ENCODE measurements at regions not wholly inside any gene's neighbourhood (a gene's known extent, or its start where the extent isn't known, plus 50 kb on each side); places are given as distances from the start of the nearest gene placed in this dataset.
A peak's percentile ranks its signal among the peaks of the same experiment; 100 is the strongest.
"Not testable (repeated sequence)": the region's sequence is repeated elsewhere in the genome, so short reads cannot be mapped to it uniquely, and the experiment has no call there.

GRCh38 chrY:3060671-3061070, 125.5 kb downstream of the ZFY start:
- CTCF ChIA-PET; H3K9me2 ChIP-seq (ENCODE audit: insufficient read depth); ATAC-seq; H3K4me1 ChIP-seq (ENCODE audit: control insufficient read depth in 1 of 2, insufficient read depth in 2 of 2, low read length in 2 of 2); BruUV-seq (replicated peaks); H3K9me3 ChIP-seq (ENCODE audit: control insufficient read depth in 1 of 2, insufficient read depth in 1 of 2, low read depth in 1 of 2, low read length in 2 of 2); DNase-seq (ENCODE audit: low read depth, low spot score); H3K9ac ChIP-seq (ENCODE audit: low read length); H3K27me3 ChIP-seq (ENCODE audit: insufficient read depth, low read length); H3K79me2 ChIP-seq (ENCODE audit: insufficient read depth, low read length); POLR2A ChIA-PET; H3K4me2 ChIP-seq (ENCODE audit: low read length); H4K20me1 ChIP-seq (ENCODE audit: insufficient read depth); H2AFZ ChIP-seq (ENCODE audit: low read depth, low read length, poor library complexity, severe bottlenecking); H3K27ac ChIP-seq (ENCODE audit: low read depth, low read length); H3K36me3 ChIP-seq (ENCODE audit: control insufficient read depth in 1 of 2, insufficient read depth in 2 of 2, low read length in 2 of 2); H3K4me3 ChIP-seq (replicated peaks in 1 of 2; ENCODE audit: low read depth in 1 of 2, low read length in 2 of 2); intact Hi-C loops (cut with micrococcal nuclease); RAD21 ChIA-PET (ENCODE audit: low non-redundant PET in 1 of 2, low total read pairs in 2 of 2, uncharacterized antibody in 2 of 2, unreplicated experiment in 2 of 2): not testable (repeated sequence)
- 0 out of 6 replicates have a peak, but pooled peaks of 1 of the 3 experiments have one; percentile 11 for TF ChIP-seq CTCF (IDR thresholded peaks at IDR 0.05 in 2 of 3, conservative IDR thresholded peaks at IDR 0.05 in 1 of 3; ENCODE audit: borderline replicate concordance in 1 of 3, insufficient read depth in 1 of 3, low read depth in 2 of 3, low read length in 2 of 3)

DNA sequence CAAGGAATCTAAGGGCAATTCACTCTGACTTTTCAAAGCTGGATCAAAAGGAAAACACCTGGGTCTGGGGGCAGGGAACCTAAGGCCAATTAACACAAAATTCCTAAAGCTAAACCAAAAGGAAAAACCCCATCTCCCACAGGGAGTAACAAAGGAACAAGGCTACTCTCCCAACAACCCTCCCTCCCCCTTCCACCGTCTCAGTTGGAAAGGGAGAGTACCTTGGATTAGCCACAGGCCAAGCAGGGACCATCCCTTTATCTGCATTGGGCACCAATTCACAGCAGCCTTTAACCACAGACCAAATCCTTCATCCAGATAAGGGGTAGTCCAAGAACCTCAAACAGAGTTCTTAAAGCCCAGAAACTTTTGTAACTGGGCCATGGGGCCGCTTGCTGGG, 153.0 kb downstream of the ZFY start:
- DNase-seq (ENCODE audit: low read depth, low spot score); H3K36me3 ChIP-seq (ENCODE audit: control insufficient read depth in 1 of 2, insufficient read depth in 2 of 2, low read length in 2 of 2); H3K9ac ChIP-seq (ENCODE audit: low read length); H3K4me3 ChIP-seq (replicated peaks in 1 of 2; ENCODE audit: low read depth in 1 of 2, low read length in 2 of 2); H4K20me1 ChIP-seq (ENCODE audit: insufficient read depth); H3K27ac ChIP-seq (ENCODE audit: low read depth, low read length); intact Hi-C loops (cut with micrococcal nuclease); H2AFZ ChIP-seq (ENCODE audit: low read depth, low read length, poor library complexity, severe bottlenecking); BruUV-seq (replicated peaks); RAD21 ChIA-PET (ENCODE audit: low non-redundant PET in 1 of 2, low total read pairs in 2 of 2, uncharacterized antibody in 2 of 2, unreplicated experiment in 2 of 2); H3K79me2 ChIP-seq (ENCODE audit: insufficient read depth, low read length); H3K9me3 ChIP-seq (ENCODE audit: control insufficient read depth in 1 of 2, insufficient read depth in 1 of 2, low read depth in 1 of 2, low read length in 2 of 2); CTCF ChIA-PET; ATAC-seq; H3K4me1 ChIP-seq (ENCODE audit: control insufficient read depth in 1 of 2, insufficient read depth in 2 of 2, low read length in 2 of 2); POLR2A ChIA-PET; H3K27me3 ChIP-seq (ENCODE audit: insufficient read depth, low read length); H3K9me2 ChIP-seq (ENCODE audit: insufficient read depth); H3K4me2 ChIP-seq (ENCODE audit: low read length): not testable (repeated sequence)

DNA sequence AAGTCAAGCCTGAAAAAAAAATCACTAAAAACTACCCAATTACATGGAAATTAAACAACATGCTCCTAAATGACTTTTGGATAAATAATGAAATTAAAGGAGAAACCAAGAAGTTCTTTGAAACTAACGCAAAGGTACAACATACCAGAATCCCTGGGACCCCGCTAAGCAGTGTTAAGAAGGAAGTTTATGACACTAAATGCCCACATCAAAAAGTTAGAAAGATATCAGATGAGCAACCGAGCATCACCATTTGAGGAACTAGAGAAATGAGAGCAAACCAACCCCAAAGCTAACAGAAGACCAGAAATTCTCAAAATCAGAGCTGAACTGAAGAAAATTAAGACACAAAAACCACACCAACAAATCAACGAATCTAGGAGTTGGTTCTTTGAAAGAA, 173.5 kb downstream of the ZFY start:
- H3K36me3 ChIP-seq (ENCODE audit: control insufficient read depth in 1 of 2, insufficient read depth in 2 of 2, low read length in 2 of 2); H3K9me2 ChIP-seq (ENCODE audit: insufficient read depth); H3K4me1 ChIP-seq (ENCODE audit: control insufficient read depth in 1 of 2, insufficient read depth in 2 of 2, low read length in 2 of 2); DNase-seq (ENCODE audit: low read depth, low spot score); RAD21 ChIA-PET (ENCODE audit: low non-redundant PET in 1 of 2, low total read pairs in 2 of 2, uncharacterized antibody in 2 of 2, unreplicated experiment in 2 of 2); H3K79me2 ChIP-seq (ENCODE audit: insufficient read depth, low read length); H3K9me3 ChIP-seq (ENCODE audit: control insufficient read depth in 1 of 2, insufficient read depth in 1 of 2, low read depth in 1 of 2, low read length in 2 of 2); H2AFZ ChIP-seq (ENCODE audit: low read depth, low read length, poor library complexity, severe bottlenecking); H3K27ac ChIP-seq (ENCODE audit: low read depth, low read length); H3K9ac ChIP-seq (ENCODE audit: low read length); ATAC-seq; intact Hi-C loops (cut with micrococcal nuclease); BruUV-seq (replicated peaks); H3K27me3 ChIP-seq (ENCODE audit: insufficient read depth, low read length); CTCF ChIA-PET; POLR2A ChIA-PET; H3K4me2 ChIP-seq (ENCODE audit: low read length); H3K4me3 ChIP-seq (replicated peaks in 1 of 2; ENCODE audit: low read depth in 1 of 2, low read length in 2 of 2); H4K20me1 ChIP-seq (ENCODE audit: insufficient read depth): not testable (repeated sequence)

- H3K4me2 ChIP-seq (ENCODE audit: low read length); POLR2A ChIA-PET; H3K9ac ChIP-seq (ENCODE audit: low read length); ATAC-seq; H3K4me1 ChIP-seq (ENCODE audit: control insufficient read depth in 1 of 2, insufficient read depth in 2 of 2, low read length in 2 of 2); H3K79me2 ChIP-seq (ENCODE audit: insufficient read depth, low read length); H3K9me3 ChIP-seq (ENCODE audit: control insufficient read depth in 1 of 2, insufficient read depth in 1 of 2, low read depth in 1 of 2, low read length in 2 of 2); DNase-seq (ENCODE audit: low read depth, low spot score); BruUV-seq (replicated peaks); H3K27me3 ChIP-seq (ENCODE audit: insufficient read depth, low read length); H3K36me3 ChIP-seq (ENCODE audit: control insufficient read depth in 1 of 2, insufficient read depth in 2 of 2, low read length in 2 of 2); H3K27ac ChIP-seq (ENCODE audit: low read depth, low read length); RAD21 ChIA-PET (ENCODE audit: low non-redundant PET in 1 of 2, low total read pairs in 2 of 2, uncharacterized antibody in 2 of 2, unreplicated experiment in 2 of 2); H4K20me1 ChIP-seq (ENCODE audit: insufficient read depth); H3K4me3 ChIP-seq (replicated peaks in 1 of 2; ENCODE audit: low read depth in 1 of 2, low read length in 2 of 2); H2AFZ ChIP-seq (ENCODE audit: low read depth, low read length, poor library complexity, severe bottlenecking); H3K9me2 ChIP-seq (ENCODE audit: insufficient read depth); intact Hi-C loops (cut with micrococcal nuclease); CTCF ChIA-PET: not testable (repeated sequence)
Observed at GRCh38 chrY:3120234-3120633, 185.1 kb downstream of the ZFY start.
